Loucy (cell line): ENCODE measurements at regions not wholly inside any gene's neighbourhood (a gene's known extent, or its start where the extent isn't known, plus 50 kb on each side); places are given as distances from the start of the nearest gene placed in this dataset.

Experiments used
- H2AFZ ChIP-seq: fragments of 200-600 bp; sonication (generic); 2 replicates; pipeline ENCODE4 v1.6.0; 2016; ENCODE audit warnings: antibody characterized with exemption, mild to moderate bottlenecking, low read length, moderate library complexity
- H3F3A ChIP-seq: fragments of 200-600 bp; 2 replicates; pipeline ENCODE4 v1.6.0; 2016; ENCODE audit warnings: antibody characterized with exemption, low read depth, mild to moderate bottlenecking
- H3K27me3 ChIP-seq: fragments of 200-600 bp; sonication (generic); 2 replicates; pipeline ENCODE4 v1.6.1; 2014; ENCODE audit warnings: low read length, mild to moderate bottlenecking; ENCODE audit not compliant: insufficient read depth, poor library complexity, severe bottlenecking
- H3K36me3 ChIP-seq: fragments of 200-600 bp; sonication (generic); 2 replicates; pipeline ENCODE4 v1.6.1; 2016; ENCODE audit warnings: low read length; ENCODE audit not compliant: insufficient read depth
- H3K4me1 ChIP-seq: fragments of 200-600 bp; sonication (generic); 2 replicates; pipeline ENCODE4 v1.5.1; 2014; ENCODE audit warnings: low read length, mild to moderate bottlenecking; ENCODE audit not compliant: insufficient read depth, poor library complexity, severe bottlenecking
- H3K4me2 ChIP-seq: fragments of 200-600 bp; sonication (generic); 2 replicates; pipeline ENCODE4 v1.6.0; 2014; ENCODE audit warnings: antibody characterized with exemption, low read length, low read depth, mild to moderate bottlenecking; ENCODE audit not compliant: poor library complexity, severe bottlenecking
- H3K4me3 ChIP-seq: fragments of 200-600 bp; sonication (generic); 2 replicates; pipeline ENCODE4 v1.5.1; 2014; ENCODE audit warnings: low read length, mild to moderate bottlenecking, mixed read lengths; ENCODE audit not compliant: poor library complexity, severe bottlenecking
- H3K79me2 ChIP-seq: fragments of 200-600 bp; sonication (generic); 2 replicates; pipeline ENCODE4 v1.6.1; 2014; ENCODE audit warnings: low read length; ENCODE audit not compliant: insufficient read depth
- H3K9ac ChIP-seq: fragments of 200-600 bp; sonication (generic); 2 replicates; pipeline ENCODE4 v1.6.0; 2014; ENCODE audit warnings: mild to moderate bottlenecking, low read depth, low read length, moderate library complexity; ENCODE audit not compliant: poor library complexity, severe bottlenecking
- H3K9me2 ChIP-seq: fragments of 200-600 bp; sonication (generic); replicated peaks from 2 replicates; pipeline ENCODE4 v1.6.1; 2016; ENCODE audit warnings: low read depth, low read length, mixed read lengths
- H3K9me3 ChIP-seq: fragments of 200-600 bp; sonication (generic); 2 replicates; pipeline ENCODE4 v1.6.1; 2014; ENCODE audit warnings: mild to moderate bottlenecking, antibody characterized with exemption, low read length, low read depth; ENCODE audit not compliant: insufficient read depth
- H4K20me1 ChIP-seq: fragments of 200-600 bp; sonication (generic); 2 replicates; pipeline ENCODE4 v1.6.0; 2014; ENCODE audit warnings: antibody characterized with exemption, low read length, mild to moderate bottlenecking; ENCODE audit not compliant: insufficient read depth, poor library complexity, severe bottlenecking
- EZH2phosphoT487 ChIP-seq: fragments of 200-600 bp; IDR thresholded peaks from 2 replicates; pipeline ENCODE4 v1.6.1; 2018; ENCODE audit warnings: antibody characterized with exemption, mild to moderate bottlenecking, moderate library complexity, borderline replicate concordance
- TF ChIP-seq, protein P1 (sequence below): fragments of 200-600 bp; sonication (generic); conservative IDR thresholded peaks from 2 replicates; pipeline ENCODE4 v1.5.1; 2014; ENCODE audit warnings: mild to moderate bottlenecking, antibody characterized with exemption, low read length

DNA sequence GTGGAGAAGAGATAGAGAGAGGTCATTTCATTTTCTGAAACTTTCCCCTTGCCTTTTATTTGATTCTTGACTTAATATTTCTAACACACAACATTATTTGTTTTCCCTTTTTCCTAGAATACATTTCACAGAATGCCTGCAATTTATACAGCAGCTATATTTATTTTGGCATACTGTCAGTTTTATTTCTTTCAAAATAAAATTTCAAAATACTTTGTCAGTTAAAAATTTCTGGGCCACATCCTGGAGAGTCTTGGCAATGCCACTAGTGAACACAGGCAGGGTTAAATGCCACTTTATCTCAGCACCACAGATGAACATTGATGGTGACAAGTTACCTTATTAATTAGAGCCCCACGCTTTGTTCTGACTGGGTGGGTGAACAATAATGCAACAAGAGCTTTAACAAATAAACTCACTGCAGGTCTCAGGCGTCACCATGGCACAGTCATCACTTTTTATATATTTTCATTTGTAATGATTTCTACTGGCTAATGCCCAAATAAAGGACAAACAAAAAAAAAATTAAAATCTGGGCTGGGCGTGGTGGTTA is 494.0 kb downstream of the KIF20B start:
- no peak for TF ChIP-seq EZH2phosphoT487
- TF ChIP-seq, protein P1, sequence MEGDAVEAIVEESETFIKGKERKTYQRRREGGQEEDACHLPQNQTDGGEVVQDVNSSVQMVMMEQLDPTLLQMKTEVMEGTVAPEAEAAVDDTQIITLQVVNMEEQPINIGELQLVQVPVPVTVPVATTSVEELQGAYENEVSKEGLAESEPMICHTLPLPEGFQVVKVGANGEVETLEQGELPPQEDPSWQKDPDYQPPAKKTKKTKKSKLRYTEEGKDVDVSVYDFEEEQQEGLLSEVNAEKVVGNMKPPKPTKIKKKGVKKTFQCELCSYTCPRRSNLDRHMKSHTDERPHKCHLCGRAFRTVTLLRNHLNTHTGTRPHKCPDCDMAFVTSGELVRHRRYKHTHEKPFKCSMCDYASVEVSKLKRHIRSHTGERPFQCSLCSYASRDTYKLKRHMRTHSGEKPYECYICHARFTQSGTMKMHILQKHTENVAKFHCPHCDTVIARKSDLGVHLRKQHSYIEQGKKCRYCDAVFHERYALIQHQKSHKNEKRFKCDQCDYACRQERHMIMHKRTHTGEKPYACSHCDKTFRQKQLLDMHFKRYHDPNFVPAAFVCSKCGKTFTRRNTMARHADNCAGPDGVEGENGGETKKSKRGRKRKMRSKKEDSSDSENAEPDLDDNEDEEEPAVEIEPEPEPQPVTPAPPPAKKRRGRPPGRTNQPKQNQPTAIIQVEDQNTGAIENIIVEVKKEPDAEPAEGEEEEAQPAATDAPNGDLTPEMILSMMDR = no peak
- H2AFZ ChIP-seq = no peak overlapping the region
- H4K20me1 ChIP-seq = no peaks in the 10 kb centered on the region
- H3K4me3 ChIP-seq = no peak overlapping the region
- H3K36me3 ChIP-seq = no peaks in the 10 kb centered on the region
- no peaks in the 10 kb centered on the region for H3K9me3 ChIP-seq
- H3K9me2 ChIP-seq = no peaks in the 10 kb centered on the region; the same call in 1 of the 2 replicates
- H3K4me2 ChIP-seq = no peak overlapping the region
- no peaks in the 10 kb centered on the region for H3K27me3 ChIP-seq
- no peaks in the 10 kb centered on the region for H3K79me2 ChIP-seq
- H3K9ac ChIP-seq = no peak overlapping the region
- H3F3A ChIP-seq = no peaks in the 10 kb centered on the region
- no peaks in the 10 kb centered on the region for H3K4me1 ChIP-seq

DNA sequence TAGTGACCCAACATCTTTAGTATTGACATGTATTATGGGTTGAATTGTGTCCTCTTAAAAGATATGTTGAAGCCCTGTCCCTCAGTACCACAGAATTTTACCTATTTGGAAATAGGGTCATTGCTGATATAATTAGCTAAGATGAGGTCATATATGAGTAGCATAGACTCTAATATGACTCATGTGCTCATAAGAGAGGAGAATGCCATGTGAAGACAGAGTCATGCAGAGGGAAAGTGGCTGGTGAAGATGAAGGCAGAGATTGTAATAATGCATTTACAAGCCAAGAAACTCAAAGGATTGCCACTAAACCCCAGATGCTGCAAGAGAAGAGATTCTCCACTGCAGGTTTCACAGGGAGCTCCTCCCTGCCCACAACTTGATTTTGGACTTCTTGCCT is 496.4 kb downstream of the KIF20B start:
- Histone ChIP-seq H4K20me1 (no peaks in the 10 kb centered on the region), H3F3A (no peaks in the 10 kb centered on the region), H3K36me3 (no peaks in the 10 kb centered on the region), H3K9me2 (no peaks in the 10 kb centered on the region; the same call in 1 of the 2 replicates), H3K4me2 (no peak overlapping the region), H3K9me3 (no peaks in the 10 kb centered on the region), H2AFZ (no peak overlapping the region), H3K4me3 (no peak overlapping the region), H3K79me2 (no peaks in the 10 kb centered on the region), H3K9ac (no peak overlapping the region), H3K4me1 (no peaks in the 10 kb centered on the region), H3K27me3 (no peaks in the 10 kb centered on the region)
- TF ChIP-seq, protein P1 = no peak
- no peak for TF ChIP-seq EZH2phosphoT487

DNA sequence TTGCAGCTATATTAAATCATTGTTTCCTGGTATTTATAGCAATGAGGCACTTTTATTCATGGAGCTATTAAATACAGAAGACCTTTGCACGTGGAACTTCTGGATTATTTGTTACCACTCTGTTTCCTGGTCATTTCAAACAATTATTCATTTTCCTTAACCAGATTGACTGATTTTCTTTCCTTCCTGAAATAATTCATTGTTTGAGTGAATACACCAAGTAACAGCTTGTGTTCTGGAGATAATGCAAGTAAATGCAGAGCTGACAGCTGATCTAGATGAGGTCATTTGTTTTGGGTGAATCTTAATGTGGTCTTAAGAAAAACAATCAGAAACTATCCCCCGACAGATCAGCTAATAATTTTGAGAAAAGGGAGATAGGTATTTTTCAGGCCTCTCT is 497.7 kb downstream of the KIF20B start:
- Histone ChIP-seq H3K9ac (no peak overlapping the region), H3K36me3 (no peaks in the 10 kb centered on the region), H3K4me2 (no peak overlapping the region), H3F3A (no peaks in the 10 kb centered on the region), H3K9me2 (no peaks in the 10 kb centered on the region; the same call in 1 of the 2 replicates), H4K20me1 (no peaks in the 10 kb centered on the region), H3K79me2 (no peaks in the 10 kb centered on the region), H3K4me1 (no peaks in the 10 kb centered on the region), H3K27me3 (no peaks in the 10 kb centered on the region), H2AFZ (no peak overlapping the region), H3K4me3 (no peak overlapping the region), H3K9me3 (no peaks in the 10 kb centered on the region)
- TF ChIP-seq, protein P1 = no peak
- TF ChIP-seq EZH2phosphoT487 = no peak
